ENCODE measurements at regions not wholly inside any gene's neighbourhood (a gene's known extent, or its start where the extent isn't known, plus 50 kb on each side); places are given as distances from the start of the nearest gene placed in this dataset.

- no peak for DNase-seq
These were observed 142.8 kb downstream of the IRF8 start for GRCh38 chr16:86041807-86042206.

GRCh38 chr16:86042393-86042792 lies 143.4 kb downstream of the IRF8 start:
- no peak for DNase-seq

DNA sequence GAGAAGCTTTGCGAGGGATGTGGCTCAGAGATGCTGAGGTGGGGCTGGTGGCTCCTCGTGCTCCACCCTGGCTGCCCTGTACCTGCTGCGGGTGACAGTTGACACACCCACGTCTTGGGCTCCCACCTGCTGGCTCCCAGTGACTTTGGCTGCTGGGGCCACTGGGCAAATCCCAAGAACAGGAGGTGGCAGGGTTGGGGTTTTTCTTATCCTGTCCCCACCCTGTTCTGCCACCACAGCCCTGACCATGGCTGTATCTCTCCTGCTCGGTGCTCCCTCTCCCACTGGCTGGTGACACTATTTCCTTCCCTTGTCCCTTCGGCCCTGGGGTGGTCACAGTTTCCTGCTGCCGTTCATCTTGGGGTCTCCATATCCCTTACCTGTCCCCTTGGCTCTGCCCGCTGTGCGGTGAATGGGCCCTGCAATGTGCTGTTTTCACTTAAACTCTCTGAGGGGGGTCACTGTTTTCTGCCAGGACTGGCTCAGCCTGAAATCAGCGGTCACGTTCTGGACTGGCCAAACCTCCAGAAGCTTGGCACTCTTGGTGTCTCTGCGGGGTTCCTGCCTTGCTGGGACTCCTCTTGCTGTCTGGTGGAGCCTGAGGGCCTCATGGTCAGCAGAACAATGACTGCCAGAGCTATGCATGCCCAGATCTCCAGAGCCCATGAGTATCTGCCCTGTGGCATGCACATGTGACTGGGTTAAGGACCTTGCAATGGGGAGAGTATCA lies 144.2 kb downstream of the IRF8 start:
- no peak for DNase-seq

DNA sequence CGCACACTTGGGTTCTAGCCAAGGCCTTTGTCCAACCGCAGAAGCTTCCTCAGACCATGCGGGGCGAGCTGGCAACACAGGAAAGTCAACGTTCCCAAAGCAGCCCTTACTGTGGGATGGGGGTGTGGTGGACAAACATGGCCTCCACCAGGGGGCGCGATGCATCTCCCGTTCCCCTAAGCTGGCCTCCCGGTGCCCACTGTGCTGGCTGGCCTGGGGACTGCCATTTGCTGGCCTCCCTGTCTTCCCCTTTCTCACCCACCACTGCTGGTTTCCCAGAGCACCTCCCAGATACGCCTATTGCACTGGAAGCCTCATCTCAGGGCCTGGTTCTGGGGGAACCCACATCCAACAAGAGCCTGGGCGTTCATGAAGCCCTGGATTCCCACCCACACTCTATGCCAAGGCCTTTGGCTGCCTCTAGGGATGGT lies 145.3 kb downstream of the IRF8 start:
- DNase-seq = peak; percentile 39

GRCh38 chr16:86044881-86045590 lies 146.1 kb downstream of the IRF8 start:
- DNase-seq = no peak

DNA sequence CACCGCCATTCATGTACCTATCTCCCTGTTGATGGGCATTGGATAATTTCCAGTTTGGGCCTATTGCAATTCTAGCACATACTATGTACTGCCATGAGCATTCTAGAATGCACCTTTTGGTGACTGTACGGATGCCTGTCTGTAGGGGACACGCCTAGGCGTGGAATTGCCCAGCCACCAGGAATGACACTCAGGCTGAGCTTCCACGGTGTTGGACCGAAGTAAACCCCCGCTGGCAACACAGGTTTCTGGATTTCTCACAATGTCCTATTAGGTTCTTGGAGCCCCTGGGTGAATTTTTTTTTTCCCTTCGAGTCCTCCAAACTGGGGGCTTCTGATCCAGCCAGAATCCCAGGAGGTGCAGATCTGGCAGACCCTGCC lies 146.6 kb downstream of the IRF8 start:
- DNase-seq = no peak

- DNase-seq = no peak
These were observed 147.1 kb downstream of the IRF8 start for GRCh38 chr16:86046026-86046425.

DNA sequence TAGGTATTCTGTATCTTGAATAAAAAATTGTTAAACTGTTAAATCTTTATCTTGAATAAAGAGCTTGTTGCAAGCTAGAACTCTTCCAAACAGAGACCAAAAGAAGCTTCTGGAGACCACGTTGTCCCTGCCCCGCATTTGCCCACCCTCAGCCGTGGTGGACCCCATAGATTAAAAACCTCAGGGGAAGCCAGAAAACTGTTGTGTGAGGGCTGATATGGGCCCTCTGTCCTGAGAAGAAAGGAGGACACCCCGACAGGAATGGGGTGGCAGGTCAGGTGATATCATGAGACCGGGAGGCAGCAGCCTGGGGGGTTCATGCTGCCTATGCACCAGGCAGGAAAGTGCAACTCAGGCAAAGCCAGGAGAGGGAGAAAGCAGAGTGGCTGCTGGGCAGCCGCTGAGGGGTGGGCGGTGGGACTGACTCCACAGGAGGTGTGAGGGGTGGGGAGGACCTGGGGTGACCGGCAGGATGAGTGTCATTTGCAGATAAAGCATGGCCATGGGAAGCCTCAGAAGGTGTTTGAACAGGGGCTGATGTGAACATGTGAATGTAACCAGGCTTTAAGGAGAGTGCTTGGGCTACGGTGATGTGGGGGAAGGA lies 147.8 kb downstream of the IRF8 start:
- DNase-seq = no peak

DNA sequence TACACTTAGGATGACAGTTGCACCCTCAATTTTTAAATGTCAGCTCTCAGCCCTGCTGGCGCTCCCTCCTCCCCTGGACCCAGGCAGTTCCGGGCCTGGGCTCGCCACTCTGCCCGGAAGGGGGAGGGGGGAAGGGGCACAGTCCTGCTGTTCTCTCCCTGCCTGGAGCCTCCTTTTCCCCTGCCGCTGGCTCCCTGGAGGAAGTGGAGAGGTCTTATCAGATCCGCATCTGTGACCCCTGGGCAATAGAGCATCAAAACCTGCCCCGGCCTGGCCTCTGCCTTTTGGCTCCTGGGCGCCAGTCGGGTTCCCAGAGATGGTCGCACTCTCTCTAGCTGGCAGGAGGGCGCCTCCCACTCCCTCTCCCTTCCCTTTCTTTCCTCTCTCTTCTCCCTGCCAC lies 149.3 kb downstream of the IRF8 start:
- no peak for DNase-seq

DNA sequence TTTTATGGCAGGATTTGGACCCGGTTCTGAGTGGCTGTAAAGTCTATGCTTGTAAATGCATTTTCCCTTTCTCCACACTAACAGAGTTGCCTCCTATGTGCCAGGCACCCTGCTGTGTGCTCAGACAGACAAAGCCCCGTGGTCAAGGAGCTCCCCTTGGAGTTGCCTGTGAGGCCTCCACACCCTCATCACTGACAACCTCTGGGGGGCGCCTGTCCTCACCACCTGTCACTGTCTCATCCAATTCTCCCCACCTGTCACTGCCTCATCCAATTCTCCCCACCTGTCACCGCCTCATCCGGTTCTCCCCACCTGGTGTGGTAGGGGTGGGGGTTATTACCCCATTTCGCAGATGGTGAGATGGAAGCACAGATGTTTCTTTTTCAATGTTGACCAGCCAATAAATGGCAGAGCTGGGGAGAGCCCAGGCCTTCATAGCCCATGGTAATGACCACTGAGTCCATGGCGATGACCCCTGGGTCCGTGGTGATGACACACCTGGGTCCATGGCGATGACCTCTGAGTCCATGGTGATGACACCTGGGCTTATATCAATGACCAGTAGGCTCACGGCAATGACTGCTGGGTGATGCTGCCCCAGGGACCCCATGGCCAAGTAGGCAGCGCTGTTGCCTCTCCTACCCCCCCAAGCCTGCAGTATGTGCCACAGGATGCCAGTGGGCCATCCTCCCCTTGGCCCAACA lies 150.1 kb downstream of the IRF8 start:
- DNase-seq = no peak

GRCh38 chr16:86049641-86050040 lies 150.7 kb downstream of the IRF8 start:
- no peak for DNase-seq

GRCh38 chr16:86050111-86050510 lies 151.1 kb downstream of the IRF8 start:
- no peak for DNase-seq

DNA sequence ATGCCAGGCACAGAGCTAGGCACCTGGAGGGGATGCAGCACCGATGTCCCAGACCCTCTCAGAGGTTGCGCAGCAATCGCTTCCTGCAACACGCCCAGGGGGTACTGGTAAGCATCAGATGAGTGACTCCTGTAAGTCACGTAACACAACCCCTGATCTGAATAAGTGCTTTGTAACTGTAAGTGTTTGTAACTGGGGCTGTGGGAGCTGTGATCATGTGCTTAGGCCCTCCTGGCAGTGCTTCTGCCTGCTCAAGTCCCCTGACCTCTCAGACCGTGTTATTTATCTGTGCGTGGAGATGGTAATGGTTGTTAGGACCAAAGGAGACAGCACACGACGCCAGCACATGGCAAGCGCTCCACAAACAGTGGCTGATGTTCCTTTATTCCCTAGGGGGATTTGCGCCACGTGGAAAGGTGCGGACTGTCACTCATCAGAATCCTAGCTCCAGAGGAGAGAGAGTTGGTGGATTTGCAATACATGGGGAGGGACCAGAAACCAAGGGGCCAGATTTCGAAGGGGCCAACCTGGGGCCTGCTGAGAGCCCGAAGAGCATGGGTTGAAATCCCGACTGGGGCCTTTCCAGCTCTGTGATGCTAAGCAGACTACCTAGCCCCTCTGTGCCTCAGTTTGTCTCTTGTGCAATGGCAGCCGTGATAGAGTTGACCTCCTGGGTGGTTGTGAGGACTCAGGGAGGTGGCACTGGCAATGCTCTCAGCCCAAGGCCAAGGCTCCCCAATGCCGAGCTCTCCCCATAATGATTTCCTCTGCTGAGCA lies 151.8 kb downstream of the IRF8 start:
- no peak for DNase-seq

GRCh38 chr16:86051368-86052114 lies 152.6 kb downstream of the IRF8 start:
- DNase-seq = no peak

DNA sequence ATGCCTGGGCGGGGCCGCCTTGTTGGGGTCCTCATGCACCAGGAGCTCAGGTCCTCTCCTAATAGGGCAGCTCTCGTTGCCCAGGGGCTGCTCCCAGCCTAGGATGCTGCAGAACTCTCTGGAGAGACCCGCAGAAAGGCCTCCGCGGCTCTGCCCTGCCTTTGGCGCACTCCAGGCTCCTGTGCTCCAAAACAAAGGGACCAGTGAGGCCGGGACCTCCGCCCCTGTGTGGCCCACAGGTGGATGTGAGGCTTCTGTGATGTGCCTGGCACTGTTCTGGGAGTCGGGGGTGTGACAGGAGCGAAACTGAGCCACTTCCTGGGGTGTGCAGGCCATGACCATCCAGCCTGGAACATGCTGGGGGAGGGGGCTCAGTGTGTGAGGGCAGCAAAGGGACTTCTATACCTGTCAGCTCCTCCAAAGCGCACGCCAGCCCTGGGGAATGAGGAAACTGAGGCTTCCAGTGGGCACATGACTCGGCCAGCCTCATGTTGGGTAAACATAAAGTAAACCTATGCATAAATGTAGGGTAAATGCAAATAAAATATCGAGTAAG lies 153.2 kb downstream of the IRF8 start:
- no peak for DNase-seq

DNA sequence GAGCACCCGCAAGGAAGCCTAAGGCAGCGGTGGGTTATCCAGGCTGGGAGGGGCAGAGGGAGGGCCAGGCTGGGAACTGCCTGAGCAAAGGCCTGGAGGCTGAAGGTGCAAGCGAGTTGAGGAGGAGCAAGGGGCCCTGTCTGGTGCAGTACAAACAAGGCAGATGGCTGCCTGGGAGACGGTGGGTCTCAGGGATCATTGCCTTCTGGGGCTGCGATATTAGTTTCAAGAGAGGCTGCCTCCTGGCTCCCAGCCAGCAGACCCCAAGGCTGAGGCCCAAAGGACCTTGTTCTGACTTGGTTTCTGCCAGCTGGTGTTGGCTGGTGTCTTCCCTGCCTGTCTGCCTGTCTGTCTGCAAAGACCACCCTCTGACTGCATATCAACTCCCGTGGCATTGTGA lies 154.0 kb downstream of the IRF8 start:
- no peak for DNase-seq

DNA sequence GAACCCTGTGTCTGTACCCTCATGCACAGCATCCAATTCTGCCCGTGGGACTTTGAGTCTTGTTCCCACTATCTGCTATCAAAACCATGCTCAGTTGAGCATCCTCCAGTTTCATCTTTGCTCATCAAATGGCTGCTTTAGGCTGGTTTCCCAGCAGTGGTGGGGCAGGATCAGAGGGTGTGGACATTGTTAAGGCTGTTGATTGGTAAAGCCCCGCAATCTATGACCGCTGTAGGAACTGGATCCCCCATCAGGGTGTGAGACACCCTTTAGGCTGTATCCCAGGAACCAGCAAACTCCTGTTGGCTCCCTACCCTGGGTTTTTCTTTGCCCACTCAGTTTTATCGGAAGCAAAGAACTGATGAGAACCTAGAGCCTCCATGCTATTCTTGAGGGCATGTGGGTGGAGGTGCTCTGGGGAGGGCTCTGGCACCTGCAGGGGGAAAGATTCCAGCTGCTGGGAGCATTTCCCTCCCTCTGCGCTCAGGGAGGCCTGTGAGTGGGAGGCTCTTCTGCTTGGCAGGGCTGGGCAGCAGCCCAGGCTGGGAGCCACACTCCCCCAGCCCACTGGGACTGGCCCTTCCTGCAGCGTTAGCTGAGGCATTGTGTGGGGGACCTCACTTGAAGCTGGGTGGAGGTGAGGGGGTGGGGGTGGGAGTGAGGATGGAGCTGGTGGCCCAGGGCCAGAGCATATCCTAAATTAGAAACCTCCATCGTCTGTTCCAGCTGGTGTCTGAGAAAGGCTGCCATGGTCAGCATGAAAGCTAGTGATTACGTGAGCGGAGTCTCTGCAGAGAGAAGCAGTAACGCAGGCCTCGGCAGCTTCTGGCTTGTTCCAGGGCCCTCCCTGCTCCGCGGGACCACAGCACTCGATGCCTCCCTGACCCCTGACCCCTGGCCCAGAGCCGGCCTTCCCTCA lies 160.6 kb downstream of the IRF8 start:
- no peak for DNase-seq

- DNase-seq = no peak
These were observed 161.7 kb downstream of the IRF8 start for GRCh38 chr16:86060381-86061317.

GRCh38 chr16:86061318-86061695 lies 162.3 kb downstream of the IRF8 start:
- no peak for DNase-seq
